Transverse colon (tissue), 4 donors: ENCODE measurements at regions not wholly inside any gene's neighbourhood (a gene's known extent, or its start where the extent isn't known, plus 50 kb on each side); places are given as distances from the start of the nearest gene placed in this dataset.

Source experiments
- DNase-seq: peaks from one replicate; pipeline ENCODE4 v3.0.0-alpha.2; 2019
- H3K27ac ChIP-seq, 4 donors: fragments of 200-600 bp; sonication (generic); 2 replicates each; pipeline ENCODE4 v1.5.1; 2016 to 2018; ENCODE audit warnings: inconsistent platforms in 4 of 4
- H3K27me3 ChIP-seq: fragments of 200-600 bp; sonication (generic); 2 replicates; pipeline ENCODE4 v1.5.1; 2017; ENCODE audit warnings: inconsistent platforms
- H3K36me3 ChIP-seq, 4 donors: fragments of 200-600 bp; sonication (generic); 2 replicates each; pipeline ENCODE4 v1.5.1; 2017 to 2019; ENCODE audit warnings: inconsistent platforms in 4 of 4
- H3K4me1 ChIP-seq, 4 donors: fragments of 200-600 bp; sonication (generic); 2 replicates each; pipeline ENCODE4 v1.5.1; 2017 to 2020; ENCODE audit warnings: inconsistent platforms in 4 of 4
- H3K4me3 ChIP-seq, 4 donors: fragments of 200-600 bp; sonication (generic); 1 replicate in 1 of 4; 2 replicates in 3 of 4; pipeline versions ENCODE4 v1.5.1 to v1.6.1; 2017 to 2019; ENCODE audit warnings: inconsistent platforms in 4 of 4
- H3K9me3 ChIP-seq, 2 donors: fragments of 200-600 bp; sonication (generic); 2 replicates each; pipeline ENCODE4 v1.5.1; 2017 to 2019; ENCODE audit warnings: inconsistent platforms in 2 of 2
- EP300 ChIP-seq: sonication (generic); formaldehyde crosslinking; IDR thresholded peaks from one replicate; pipeline ENCODE4 v1.6.1; 2017; ENCODE audit warnings: antibody characterized with exemption, low read depth
- POLR2A ChIP-seq: fragments of 450-650 bp; IDR thresholded peaks from one replicate; pipeline ENCODE4 v1.6.1; 2016; ENCODE audit warnings: antibody characterized with exemption, mild to moderate bottlenecking, moderate library complexity
- POLR2AphosphoS5 ChIP-seq, 3 donors: sonication (generic); formaldehyde crosslinking; IDR thresholded peaks; one replicate each; pipeline ENCODE4 v1.6.1; 2016; ENCODE audit warnings: antibody characterized with exemption in 3 of 3
- WGBS, 2 donors: methylation state at CpG; one replicate each; pipeline ENCODE4 v1.1.5; 2018; ENCODE audit warnings: low coverage in 1 of 2; 5-methylcytosine and 5-hydroxymethylcytosine counted together
- in situ Hi-C, 4 donors: fragments of 200-750 bp; cut with MboI; loops; one replicate each; pipeline versions ENCODE4 v1.15.0 to v1.15.1; 2017; ENCODE audit warnings: low sequenced_read_pairs in 3 of 4, low pct_ligation_motif_present in 1 of 4, low pct_unique_long_range_greater_than_20kb in 1 of 4
- intact Hi-C: fragments of 100-400 bp; cut with DNase I; formaldehyde crosslinking; loops from one replicate; pipeline ENCODE4 v1.15.1; 2023; ENCODE audit warnings: low total_unique reads
- TF ChIP-seq, protein P1 (sequence below), 5 experiments: fragments of 200-600 bp in 3 of 5; fragments of 450-650 bp in 2 of 5; sonication (generic) in 3 of 5; IDR thresholded peaks; 1 replicate in 2 of 5; 2 replicates in 3 of 5; pipeline ENCODE4 v1.5.1; 2016 to 2017; ENCODE audit warnings: antibody characterized with exemption in 5 of 5, inconsistent platforms in 3 of 5, mild to moderate bottlenecking in 2 of 5, moderate library complexity in 1 of 5

DNA sequence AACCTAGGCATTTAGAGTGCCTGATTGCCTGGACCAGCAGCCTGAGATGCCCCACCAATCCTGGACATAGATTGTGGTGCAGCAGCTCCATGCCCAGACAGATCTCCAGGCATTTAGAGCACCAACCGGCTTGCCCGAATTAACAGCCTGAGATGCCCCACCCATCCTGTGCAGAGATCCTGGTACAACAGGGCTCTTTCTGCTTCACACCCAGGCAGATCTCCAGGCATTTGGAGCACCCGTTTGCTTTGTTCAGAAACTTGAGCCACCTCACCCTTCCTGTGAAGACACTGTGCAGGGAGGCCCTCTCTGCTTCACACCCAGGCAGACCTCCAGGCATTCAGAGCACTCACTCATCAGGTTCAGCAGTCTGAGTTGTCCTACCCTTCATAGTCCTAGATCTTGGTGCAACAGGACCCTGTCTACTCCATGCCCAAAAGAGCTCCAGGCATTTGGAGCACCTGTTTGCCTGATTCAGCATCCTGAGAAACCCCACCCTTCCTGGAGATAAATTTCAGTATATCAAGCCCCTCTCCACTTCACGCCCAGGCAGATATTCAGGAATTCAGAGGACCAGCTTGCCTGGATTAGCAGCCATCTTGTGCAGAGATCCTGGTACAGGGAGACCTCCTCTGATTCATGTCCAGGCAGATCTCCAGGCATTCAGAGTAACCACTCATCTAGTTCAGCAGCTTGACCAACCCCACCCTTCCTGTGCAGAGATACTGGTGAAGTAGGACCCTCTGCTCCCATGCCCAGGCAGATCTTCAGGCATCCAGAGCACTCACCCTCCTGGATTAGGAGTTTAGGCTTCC, 189.2 kb upstream of the FERMT1 start:
- in situ Hi-C loops (no loop called here), intact Hi-C loops (no loop called here)
- no peak overlapping the region for H3K27ac ChIP-seq
- TF ChIP-seq POLR2A (no peak), POLR2AphosphoS5 (IDR thresholded peaks at IDR 0.05) (no peak), EP300 (no peak)
- TF ChIP-seq, protein P1, sequence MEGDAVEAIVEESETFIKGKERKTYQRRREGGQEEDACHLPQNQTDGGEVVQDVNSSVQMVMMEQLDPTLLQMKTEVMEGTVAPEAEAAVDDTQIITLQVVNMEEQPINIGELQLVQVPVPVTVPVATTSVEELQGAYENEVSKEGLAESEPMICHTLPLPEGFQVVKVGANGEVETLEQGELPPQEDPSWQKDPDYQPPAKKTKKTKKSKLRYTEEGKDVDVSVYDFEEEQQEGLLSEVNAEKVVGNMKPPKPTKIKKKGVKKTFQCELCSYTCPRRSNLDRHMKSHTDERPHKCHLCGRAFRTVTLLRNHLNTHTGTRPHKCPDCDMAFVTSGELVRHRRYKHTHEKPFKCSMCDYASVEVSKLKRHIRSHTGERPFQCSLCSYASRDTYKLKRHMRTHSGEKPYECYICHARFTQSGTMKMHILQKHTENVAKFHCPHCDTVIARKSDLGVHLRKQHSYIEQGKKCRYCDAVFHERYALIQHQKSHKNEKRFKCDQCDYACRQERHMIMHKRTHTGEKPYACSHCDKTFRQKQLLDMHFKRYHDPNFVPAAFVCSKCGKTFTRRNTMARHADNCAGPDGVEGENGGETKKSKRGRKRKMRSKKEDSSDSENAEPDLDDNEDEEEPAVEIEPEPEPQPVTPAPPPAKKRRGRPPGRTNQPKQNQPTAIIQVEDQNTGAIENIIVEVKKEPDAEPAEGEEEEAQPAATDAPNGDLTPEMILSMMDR (IDR thresholded peaks at IDR 0.05), result no peak
- no peaks in the 10 kb centered on the region for H3K4me1 ChIP-seq
- 76% methylated on average over 4 of the region's 4 CpGs; no CpG with 5 or more reads in 1 of the 2 donors for WGBS, 2 donors
- DNase-seq, result no peak
- no peak overlapping the region for H3K4me3 ChIP-seq
- peaks cover 0 to 4% of the 10 kb centered on the region in 2 donors for H3K9me3 ChIP-seq
- H3K36me3 ChIP-seq, result no peaks in the 10 kb centered on the region
- no peaks in the 10 kb centered on the region for H3K27me3 ChIP-seq

GRCh38 chr20:6311097-6311496, 188.3 kb upstream of the FERMT1 start:
- H3K36me3 ChIP-seq, result no peaks in the 10 kb centered on the region
- in situ Hi-C loops (no loop called here), intact Hi-C loops (no loop called here)
- 94 to 100% methylated on average over 1 of the region's 1 CpG for WGBS, 2 donors
- no peak overlapping the region for H3K4me3 ChIP-seq
- H3K9me3 ChIP-seq, result peaks cover 0 to 4% of the 10 kb centered on the region in 2 donors
- H3K4me1 ChIP-seq, result no peaks in the 10 kb centered on the region
- TF ChIP-seq POLR2A (no peak), POLR2AphosphoS5 (IDR thresholded peaks at IDR 0.05) (no peak), EP300 (no peak)
- TF ChIP-seq, protein P1 (IDR thresholded peaks at IDR 0.05), result no peak
- no peaks in the 10 kb centered on the region for H3K27me3 ChIP-seq
- H3K27ac ChIP-seq, result no peak overlapping the region
- no peak for DNase-seq

- DNase-seq, result no peak
- Histone ChIP-seq H3K27me3 (no peaks in the 10 kb centered on the region), H3K4me3 (no peak overlapping the region), H3K36me3 (no peaks in the 10 kb centered on the region), H3K9me3 (no peaks in the 10 kb centered on the region), H3K4me1 (no peaks in the 10 kb centered on the region), H3K27ac (no peak overlapping the region)
- intact Hi-C loops, result no loop called here
- TF ChIP-seq POLR2A, result no peak
- no peak for TF ChIP-seq POLR2AphosphoS5 (IDR thresholded peaks at IDR 0.05)
- TF ChIP-seq EP300, result no peak
- TF ChIP-seq, protein P1 (IDR thresholded peaks at IDR 0.05), result no peak
- in situ Hi-C loops, result no loop called here
These were observed 182.7 kb upstream of the FERMT1 start for GRCh38 chr20:6305536-6305935.

GRCh38 chr20:6302041-6302440, 179.2 kb upstream of the FERMT1 start:
- no peaks in the 10 kb centered on the region for H3K36me3 ChIP-seq
- no peaks in the 10 kb centered on the region for H3K4me1 ChIP-seq
- H3K27ac ChIP-seq, result no peak overlapping the region
- no peak overlapping the region for H3K4me3 ChIP-seq
- no peak for TF ChIP-seq POLR2AphosphoS5 (IDR thresholded peaks at IDR 0.05)
- no peak for TF ChIP-seq POLR2A
- no peak for TF ChIP-seq EP300
- TF ChIP-seq, protein P1 (IDR thresholded peaks at IDR 0.05), result no peak
- intact Hi-C loops, result no loop called here
- no peaks in the 10 kb centered on the region for H3K9me3 ChIP-seq
- 79 to 83% methylated on average over 1 to 3 of the region's 3 CpGs for WGBS, 2 donors
- no peak for DNase-seq
- no peaks in the 10 kb centered on the region for H3K27me3 ChIP-seq
- in situ Hi-C loops, result no loop called here
